HG02610 (cell line): ENCODE measurements at regions not wholly inside any gene's neighbourhood (a gene's known extent, or its start where the extent isn't known, plus 50 kb on each side); places are given as distances from the start of the nearest gene placed in this dataset.

Source experiments
- ATAC-seq: cut with Tn5 transposase; IDR thresholded peaks from one replicate; pipeline ENCODE4 v1.9.1; 2021; ENCODE audit warnings: mild to moderate bottlenecking, moderate library complexity; ENCODE audit not compliant: unreplicated experiment

GRCh38 chr15:99507504-99508310, 58.1 kb upstream of the MEF2A start:
- no peak for ATAC-seq

DNA sequence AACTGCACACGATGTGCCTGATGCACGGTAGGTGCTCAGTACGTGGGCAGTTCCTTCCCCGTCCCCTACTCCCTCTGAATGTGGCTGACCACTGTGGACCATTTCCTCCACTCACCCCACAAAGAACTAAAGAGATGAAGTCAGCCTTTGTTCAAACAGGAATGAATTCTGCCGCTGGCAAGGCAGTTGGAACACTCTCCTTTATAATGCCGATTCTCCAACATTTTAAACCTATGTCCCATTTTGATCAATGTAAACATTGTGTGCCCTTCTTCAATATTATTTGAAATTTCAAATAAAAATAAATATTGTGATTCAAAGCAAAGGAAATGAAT, 57.5 kb upstream of the MEF2A start:
- ATAC-seq = no peak

GRCh38 chr15:99508852-99509251, 56.9 kb upstream of the MEF2A start:
- no peak for ATAC-seq

- ATAC-seq = no peak
Observed at GRCh38 chr15:99509686-99510461, 55.9 kb upstream of the MEF2A start.

DNA sequence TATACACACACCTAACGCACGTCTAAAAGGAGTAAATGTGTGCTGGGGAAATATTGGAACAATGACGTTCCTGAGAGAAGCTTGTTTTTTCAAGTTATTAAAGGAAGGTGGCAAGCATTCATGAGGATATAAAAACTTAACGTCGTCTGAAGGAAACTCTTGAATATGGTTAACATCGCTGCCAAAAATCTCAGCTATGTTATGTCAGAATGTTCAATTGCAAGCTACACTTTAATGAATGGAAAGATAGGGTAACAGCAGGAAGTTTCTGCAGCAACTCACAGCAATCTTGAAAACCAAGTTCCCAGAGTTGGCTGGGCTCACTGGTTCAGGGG, 54.3 kb upstream of the MEF2A start:
- no peak for ATAC-seq

GRCh38 chr15:99511866-99512661, 53.7 kb upstream of the MEF2A start:
- peak; percentile 60 for ATAC-seq

DNA sequence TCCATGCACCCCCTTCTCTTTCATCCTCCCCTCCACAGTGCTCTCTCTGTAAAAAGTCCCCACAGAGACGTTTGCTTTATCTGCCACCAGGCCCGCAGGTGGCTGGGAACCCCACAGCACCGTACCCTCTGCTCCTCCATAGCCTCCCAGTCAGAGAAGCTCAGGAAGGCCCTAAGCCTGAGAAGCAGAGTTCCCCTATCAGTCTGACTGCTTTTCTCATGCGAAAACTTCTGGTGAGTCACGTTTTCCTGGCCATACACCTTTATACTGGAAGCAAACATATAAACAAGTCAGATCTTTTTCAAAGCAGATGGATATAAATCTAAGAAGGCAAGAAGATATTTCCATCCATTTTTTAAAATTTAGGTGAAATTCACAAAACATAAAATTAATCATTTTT, 51.5 kb upstream of the MEF2A start:
- peak; percentile 33 for ATAC-seq
